Activated T-cell treated with anti-CD3 and anti-CD28 coated beads, Interleukin-2, amount 50 U/mL, for 4 hours (primary cell): ENCODE measurements at regions not wholly inside any gene's neighbourhood (a gene's known extent, or its start where the extent isn't known, plus 50 kb on each side); places are given as distances from the start of the nearest gene placed in this dataset.

Experiments used
- ATAC-seq, 2 donors: fragments of 200-7000 bp; cut with Tn5 transposase; one replicate each; pipeline ENCODE4 v1.10.0; 2021
- DNase-seq: peaks from one replicate; pipeline ENCODE4 v3.0.0-alpha.2; 2020
- H3K27me3 Mint-ChIP-seq: one replicate; pipeline ENCODE4 v1.8.0; 2021; ENCODE audit warnings: low read depth, mixed read lengths
- H3K36me3 Mint-ChIP-seq: one replicate; pipeline ENCODE4 v1.8.0; 2022; ENCODE audit warnings: mixed read lengths; ENCODE audit not compliant: insufficient read depth
- H3K4me1 Mint-ChIP-seq: one replicate; pipeline ENCODE4 v1.8.0; 2021; ENCODE audit warnings: low read depth, mixed read lengths
- H3K4me3 Mint-ChIP-seq: one replicate; pipeline ENCODE4 v1.8.0; 2021; ENCODE audit warnings: mild to moderate bottlenecking, moderate library complexity, mixed read lengths
- H3K9me3 Mint-ChIP-seq: one replicate; pipeline ENCODE4 v1.8.0; 2021; ENCODE audit warnings: mixed read lengths

DNA sequence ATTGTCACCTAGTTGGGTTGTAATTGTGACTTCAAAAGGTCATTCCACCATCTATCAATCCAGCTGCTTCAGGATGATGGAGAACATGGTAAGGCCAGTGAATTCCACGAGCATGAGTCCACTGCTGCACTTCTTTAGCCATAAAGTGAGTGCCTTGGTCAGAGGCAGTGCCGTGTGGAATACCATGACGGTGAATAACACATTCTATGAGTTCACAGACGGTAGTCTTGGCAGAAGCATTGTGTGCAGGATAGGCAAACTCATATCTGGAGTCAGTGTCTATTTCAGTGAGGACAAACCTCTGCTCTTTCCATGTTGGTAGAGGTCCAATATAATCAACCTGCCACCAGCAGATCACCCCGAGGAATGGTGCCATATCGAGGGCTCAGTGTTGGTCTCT, 650.9 kb downstream of the KCNJ2 start:
- Mint-ChIP-seq H3K36me3 (no peaks in the 10 kb centered on the region), H3K9me3 (peaks cover 3% of the 10 kb centered on the region), H3K4me3 (no peak overlapping the region), H3K4me1 (no peaks in the 10 kb centered on the region), H3K27me3 (no peaks in the 10 kb centered on the region)
- ATAC-seq, result no peak
- DNase-seq, result no peak

- no peaks in the 10 kb centered on the region for H3K36me3 Mint-ChIP-seq
- no peak for ATAC-seq
- peaks cover 7% of the 10 kb centered on the region for H3K9me3 Mint-ChIP-seq
- H3K4me3 Mint-ChIP-seq, result no peak overlapping the region
- no peaks in the 10 kb centered on the region for H3K4me1 Mint-ChIP-seq
- H3K27me3 Mint-ChIP-seq, result no peaks in the 10 kb centered on the region
- no peak for DNase-seq
These were observed 656.2 kb downstream of the KCNJ2 start for GRCh38 chr17:70825321-70826125.

DNA sequence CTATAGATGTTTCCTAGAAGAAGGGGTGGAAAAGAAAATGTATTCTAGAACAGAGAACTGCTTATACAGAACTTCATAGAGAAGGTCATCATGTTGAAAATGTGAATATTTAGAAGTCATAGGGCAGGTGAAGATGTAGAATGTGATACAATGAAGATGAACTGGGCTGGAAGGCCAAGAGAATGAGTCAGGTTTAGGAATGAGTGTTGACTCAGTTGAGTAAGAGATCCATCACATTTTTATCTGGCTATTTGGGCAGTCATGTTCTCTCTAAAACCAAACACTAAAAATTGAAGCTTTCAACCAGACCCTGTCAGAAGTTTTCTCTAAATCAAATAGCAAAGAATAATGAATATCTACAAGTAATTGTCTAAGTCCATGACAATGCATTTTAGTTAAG, 660.5 kb downstream of the KCNJ2 start:
- DNase-seq (no peak), ATAC-seq (no peak)
- peaks cover 4% of the 10 kb centered on the region for H3K9me3 Mint-ChIP-seq
- H3K4me1 Mint-ChIP-seq, result no peaks in the 10 kb centered on the region
- H3K36me3 Mint-ChIP-seq, result no peaks in the 10 kb centered on the region
- H3K27me3 Mint-ChIP-seq, result no peaks in the 10 kb centered on the region
- no peak overlapping the region for H3K4me3 Mint-ChIP-seq

DNA sequence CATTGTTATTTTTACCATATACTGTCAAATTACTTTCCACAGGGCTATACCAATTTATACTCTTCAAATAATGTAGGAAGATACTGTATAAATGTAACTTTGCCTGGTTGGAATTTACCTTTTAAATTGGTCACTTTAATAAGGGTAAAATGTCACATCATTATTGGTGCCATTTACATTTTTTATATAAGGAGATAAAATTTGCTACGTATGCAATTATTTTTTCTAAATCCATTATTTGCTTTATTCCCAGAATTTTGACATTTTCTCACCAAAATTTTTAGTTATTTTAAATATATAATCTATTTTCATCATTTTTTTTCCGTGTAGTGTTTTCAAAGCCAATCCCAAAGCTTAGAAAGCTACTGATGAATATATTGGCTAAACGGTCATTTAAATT, 664.7 kb downstream of the KCNJ2 start:
- Mint-ChIP-seq H3K27me3 (no peaks in the 10 kb centered on the region), H3K9me3 (no peaks in the 10 kb centered on the region), H3K4me3 (no peak overlapping the region), H3K36me3 (no peaks in the 10 kb centered on the region), H3K4me1 (no peaks in the 10 kb centered on the region)
- ATAC-seq, result no peak
- no peak for DNase-seq

GRCh38 chr17:70848785-70849184, 679.5 kb downstream of the KCNJ2 start:
- DNase-seq, result no peak
- no peaks in the 10 kb centered on the region for H3K27me3 Mint-ChIP-seq
- H3K4me1 Mint-ChIP-seq, result no peaks in the 10 kb centered on the region
- no peak overlapping the region for H3K4me3 Mint-ChIP-seq
- H3K36me3 Mint-ChIP-seq, result no peaks in the 10 kb centered on the region
- no peak for ATAC-seq
- no peaks in the 10 kb centered on the region for H3K9me3 Mint-ChIP-seq

- no peak for DNase-seq
- no peaks in the 10 kb centered on the region for H3K27me3 Mint-ChIP-seq
- ATAC-seq, result no peak
- no peaks in the 10 kb centered on the region for H3K4me1 Mint-ChIP-seq
- H3K9me3 Mint-ChIP-seq, result peaks cover 5% of the 10 kb centered on the region
- H3K4me3 Mint-ChIP-seq, result no peak overlapping the region
- H3K36me3 Mint-ChIP-seq, result no peaks in the 10 kb centered on the region
These were observed 686.2 kb downstream of the KCNJ2 start for GRCh38 chr17:70855401-70856054.

DNA sequence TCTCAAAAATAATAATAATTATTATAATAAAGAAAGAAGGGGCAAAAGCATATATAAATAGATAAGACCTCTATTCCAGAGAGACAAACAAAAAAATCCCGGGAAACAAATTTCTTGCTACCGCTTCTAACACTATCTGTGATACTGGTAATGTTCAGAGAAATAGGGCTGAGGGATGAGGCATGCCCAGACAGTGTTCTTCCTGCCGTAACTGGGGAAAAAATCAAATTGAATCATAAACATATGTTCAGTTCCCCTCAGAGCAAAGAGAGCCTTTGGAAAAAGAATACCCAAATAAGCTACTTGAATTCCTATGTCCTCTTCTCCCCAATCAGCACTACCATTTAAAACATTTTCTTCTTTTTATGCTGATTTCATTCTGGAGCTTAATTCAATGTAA, 688.0 kb downstream of the KCNJ2 start:
- DNase-seq (no peak), ATAC-seq (no peak)
- no peaks in the 10 kb centered on the region for H3K27me3 Mint-ChIP-seq
- H3K4me1 Mint-ChIP-seq, result no peaks in the 10 kb centered on the region
- no peak overlapping the region for H3K4me3 Mint-ChIP-seq
- peaks cover 5% of the 10 kb centered on the region for H3K9me3 Mint-ChIP-seq
- no peaks in the 10 kb centered on the region for H3K36me3 Mint-ChIP-seq

GRCh38 chr17:70859829-70860228, 690.5 kb downstream of the KCNJ2 start:
- DNase-seq, result no peak
- Mint-ChIP-seq H3K36me3 (no peaks in the 10 kb centered on the region), H3K27me3 (no peaks in the 10 kb centered on the region), H3K4me3 (no peak overlapping the region), H3K4me1 (no peaks in the 10 kb centered on the region), H3K9me3 (peaks cover 12% of the 10 kb centered on the region)
- no peak for ATAC-seq

- Mint-ChIP-seq H3K4me3 (no peak overlapping the region), H3K27me3 (no peaks in the 10 kb centered on the region), H3K9me3 (peaks cover 12% of the 10 kb centered on the region), H3K4me1 (no peaks in the 10 kb centered on the region), H3K36me3 (no peaks in the 10 kb centered on the region)
- DNase-seq (no peak), ATAC-seq (no peak)
These were observed 693.0 kb downstream of the KCNJ2 start for GRCh38 chr17:70862295-70862694.

DNA sequence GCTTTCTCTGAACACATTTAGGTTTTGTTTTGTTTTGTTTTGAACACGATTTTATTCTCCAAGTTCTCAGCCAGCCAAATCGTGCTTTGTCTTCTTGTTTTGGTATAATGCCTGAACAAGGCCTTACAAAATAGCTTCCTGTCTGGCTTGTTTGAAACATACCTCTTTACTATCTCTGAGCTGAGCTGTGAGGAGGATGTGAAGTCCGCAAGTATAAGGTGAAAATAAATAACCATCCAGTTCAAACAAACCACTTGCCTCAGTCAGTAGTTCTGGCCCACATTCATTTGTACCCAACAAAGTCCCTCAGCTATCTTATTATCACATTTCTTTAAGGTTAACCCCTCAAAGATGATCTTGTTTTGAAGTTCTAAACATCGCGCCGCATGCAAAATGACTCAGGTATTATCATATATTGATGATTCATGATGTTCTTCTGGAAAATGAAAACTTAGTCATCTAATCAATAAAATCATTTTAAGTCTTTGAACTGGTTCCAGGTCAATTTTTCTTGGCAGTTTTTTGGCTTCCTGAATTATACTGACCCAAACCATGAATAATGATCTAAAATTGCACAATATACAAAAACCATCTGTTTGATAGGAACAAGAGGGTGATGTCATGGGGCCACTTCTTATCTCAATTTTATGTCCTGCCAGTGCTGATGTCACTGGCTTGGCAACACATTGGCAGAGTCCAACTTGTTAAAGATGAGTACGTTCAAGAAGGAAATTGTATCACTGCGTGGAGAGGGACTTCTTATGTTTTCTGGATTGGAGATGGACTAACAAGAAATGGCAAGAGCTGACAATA, 694.3 kb downstream of the KCNJ2 start:
- no peak for ATAC-seq
- Mint-ChIP-seq H3K4me1 (no peaks in the 10 kb centered on the region), H3K4me3 (no peak overlapping the region), H3K27me3 (no peaks in the 10 kb centered on the region), H3K36me3 (no peaks in the 10 kb centered on the region), H3K9me3 (peaks cover 12% of the 10 kb centered on the region)
- DNase-seq, result no peak

GRCh38 chr17:70865993-70866804, 696.9 kb downstream of the KCNJ2 start:
- peaks cover 7% of the 10 kb centered on the region for H3K9me3 Mint-ChIP-seq

GRCh38 chr17:70868149-70868548, 698.8 kb downstream of the KCNJ2 start:
- H3K4me1 Mint-ChIP-seq, result no peaks in the 10 kb centered on the region
- H3K9me3 Mint-ChIP-seq, result peaks cover 12% of the 10 kb centered on the region
- no peak for ATAC-seq
- H3K36me3 Mint-ChIP-seq, result no peaks in the 10 kb centered on the region
- no peak overlapping the region for H3K4me3 Mint-ChIP-seq
- no peaks in the 10 kb centered on the region for H3K27me3 Mint-ChIP-seq
- DNase-seq, result no peak

More at GRCh38 chr17:70865993-70866804, 696.9 kb downstream of the KCNJ2 start:
- Mint-ChIP-seq H3K4me3 (no peak overlapping the region), H3K4me1 (no peaks in the 10 kb centered on the region), H3K27me3 (no peaks in the 10 kb centered on the region), H3K36me3 (no peaks in the 10 kb centered on the region)
- no peak for ATAC-seq
- no peak for DNase-seq

DNA sequence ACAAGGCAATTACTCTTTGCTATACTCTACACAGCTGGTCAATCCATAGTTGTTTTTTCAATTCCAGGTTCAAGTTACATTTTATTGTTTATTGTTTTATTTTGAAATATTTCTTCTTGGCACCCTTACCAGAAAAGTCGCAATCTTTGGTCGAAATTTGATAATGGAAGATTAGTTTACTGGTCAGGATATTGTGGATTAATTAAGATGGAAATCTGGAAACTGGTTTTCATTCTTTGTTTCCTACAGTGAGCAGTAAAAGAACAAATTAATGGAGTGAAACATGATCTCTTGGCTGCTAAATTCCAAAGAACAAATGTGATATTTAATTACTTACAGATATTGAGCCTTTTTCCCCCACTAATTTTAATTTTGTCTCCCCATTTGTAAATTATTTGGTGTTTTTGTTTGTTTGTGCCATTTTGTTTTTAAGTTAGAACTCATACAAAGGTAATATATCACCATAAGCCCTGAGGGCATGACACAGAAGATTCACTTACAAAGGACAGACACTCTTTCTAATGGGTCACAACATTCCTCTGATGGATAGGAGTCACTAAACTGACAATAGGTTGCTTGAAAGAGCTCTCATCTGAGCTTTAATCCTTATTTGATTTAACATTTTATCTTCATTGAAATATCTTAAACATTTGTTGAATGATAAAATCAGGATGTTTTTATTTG, 700.2 kb downstream of the KCNJ2 start:
- ATAC-seq (no peak), DNase-seq (no peak)
- H3K9me3 Mint-ChIP-seq, result peaks cover 5% of the 10 kb centered on the region
- no peaks in the 10 kb centered on the region for H3K27me3 Mint-ChIP-seq
- no peak overlapping the region for H3K4me3 Mint-ChIP-seq
- no peaks in the 10 kb centered on the region for H3K4me1 Mint-ChIP-seq
- no peaks in the 10 kb centered on the region for H3K36me3 Mint-ChIP-seq
